ENCODE measurements at regions not wholly inside any gene's neighbourhood (a gene's known extent, or its start where the extent isn't known, plus 50 kb on each side); places are given as distances from the start of the nearest gene placed in this dataset.
A peak's percentile ranks its signal among the peaks of the same experiment; 100 is the strongest.

GRCh38 chrX:151796576-151796975 is 62.0 kb downstream of the CNGA2 start:
- Histone ChIP-seq H3K4me1 (ENCODE audit: control insufficient read depth, insufficient read depth, low read length) (no peaks in the 10 kb centered on the region), H3K36me3 (ENCODE audit: control insufficient read depth, insufficient read depth, low read length) (no peaks in the 10 kb centered on the region), H3K27ac (ENCODE audit: low read length) (no peak overlapping the region), H3K4me3 (ENCODE audit: low read length) (no peak overlapping the region), H3K27me3 (ENCODE audit: control insufficient read depth, insufficient read depth, low read length) (no peaks in the 10 kb centered on the region), H3K9me3 (ENCODE audit: control insufficient read depth, low read depth, low read length) (no peaks in the 10 kb centered on the region)
- WGBS (ENCODE audit: insufficient coverage, low lambda C conversion rate) = no CpG with 5 or more reads among the region's 3 CpGs
- DNase-seq = no peak

DNA sequence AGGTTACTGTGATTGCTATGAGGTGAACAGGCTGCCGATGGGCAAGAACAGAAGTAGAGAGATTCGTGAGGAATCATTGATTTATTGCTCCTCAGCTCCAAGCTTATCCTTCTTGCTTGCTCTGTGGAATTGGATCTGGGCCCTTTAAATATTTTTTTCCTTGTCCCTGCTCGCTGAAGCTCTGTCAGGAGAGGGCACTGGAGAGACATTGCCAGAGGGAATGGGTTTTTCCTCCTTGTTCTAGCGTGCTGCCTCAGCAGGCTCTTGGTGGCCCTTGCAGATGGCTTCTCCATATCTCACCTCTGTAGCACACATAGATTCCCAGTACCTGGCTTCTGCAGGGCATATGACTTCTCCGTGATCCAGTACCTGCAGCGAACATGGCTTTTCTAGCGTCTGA is 67.4 kb downstream of the CNGA2 start:
- H3K36me3 ChIP-seq (ENCODE audit: control insufficient read depth, insufficient read depth, low read length) = no peaks in the 10 kb centered on the region
- H3K27ac ChIP-seq (ENCODE audit: low read length) = no peak overlapping the region
- no peaks in the 10 kb centered on the region for H3K4me1 ChIP-seq (ENCODE audit: control insufficient read depth, insufficient read depth, low read length)
- no CpG with 5 or more reads among the region's 7 CpGs for WGBS (ENCODE audit: insufficient coverage, low lambda C conversion rate)
- H3K27me3 ChIP-seq (ENCODE audit: control insufficient read depth, insufficient read depth, low read length) = no peaks in the 10 kb centered on the region
- no peaks in the 10 kb centered on the region for H3K9me3 ChIP-seq (ENCODE audit: control insufficient read depth, low read depth, low read length)
- DNase-seq = no peak
- H3K4me3 ChIP-seq (ENCODE audit: low read length) = no peak overlapping the region

DNA sequence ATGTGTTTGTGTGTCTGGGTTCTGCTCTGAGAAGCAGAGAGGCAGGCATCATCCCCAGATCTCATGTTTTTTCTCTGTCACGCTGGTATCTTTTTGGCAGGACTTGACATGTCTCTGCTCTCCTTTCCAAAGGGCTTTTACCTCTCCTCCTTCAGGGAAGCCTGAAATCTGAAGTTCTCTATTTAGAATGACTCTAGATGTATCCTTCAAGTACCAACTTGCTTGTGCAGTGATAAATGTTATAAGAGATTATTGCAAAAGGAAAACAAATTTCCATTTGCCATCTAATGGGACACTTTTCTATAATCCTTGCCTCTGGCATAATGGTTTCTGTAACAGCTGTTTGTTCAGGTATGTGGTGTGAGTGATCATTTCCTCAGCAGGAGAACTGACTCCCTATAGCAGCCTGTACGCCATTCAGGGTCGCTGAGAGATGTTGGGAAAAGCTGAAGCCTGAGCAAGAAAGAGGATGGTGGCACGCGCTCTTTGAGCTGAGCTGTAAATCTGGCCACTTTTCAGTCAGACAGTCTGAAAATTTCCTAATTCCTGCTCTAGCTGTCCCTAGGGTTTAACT is 72.5 kb downstream of the CNGA2 start:
- no CpG with 5 or more reads among the region's 5 CpGs for whole genome bisulfite sequencing (ENCODE audit: insufficient coverage, low lambda C conversion rate)
- Histone ChIP-seq H3K27me3 (ENCODE audit: control insufficient read depth, insufficient read depth, low read length) (no peaks in the 10 kb centered on the region), H3K4me1 (ENCODE audit: control insufficient read depth, insufficient read depth, low read length) (no peaks in the 10 kb centered on the region), H3K4me3 (ENCODE audit: low read length) (no peak overlapping the region), H3K9me3 (ENCODE audit: control insufficient read depth, low read depth, low read length) (no peaks in the 10 kb centered on the region), H3K36me3 (ENCODE audit: control insufficient read depth, insufficient read depth, low read length) (no peaks in the 10 kb centered on the region), H3K27ac (ENCODE audit: low read length) (no peak overlapping the region)
- DNase-seq = no peak

DNA sequence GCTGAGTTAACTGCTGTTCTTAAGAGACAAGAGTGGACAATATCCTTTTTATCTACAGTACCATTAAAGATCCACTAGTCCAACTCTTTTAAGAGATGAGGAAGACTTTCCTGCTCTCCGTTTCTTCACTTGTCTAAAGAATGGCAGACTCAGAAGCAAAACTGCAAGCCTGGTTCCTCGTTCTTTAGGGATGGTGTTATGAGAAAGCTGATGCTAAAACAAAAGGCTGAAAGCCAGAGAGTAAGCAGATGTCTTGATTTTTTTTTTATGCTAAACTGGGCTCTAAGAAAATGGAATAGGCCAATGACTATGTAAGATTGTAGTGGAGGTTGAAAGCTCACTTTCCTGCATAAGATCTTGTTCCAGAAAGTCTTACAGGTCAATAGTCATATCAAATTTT is 78.1 kb downstream of the CNGA2 start:
- Histone ChIP-seq H3K27me3 (ENCODE audit: control insufficient read depth, insufficient read depth, low read length) (no peaks in the 10 kb centered on the region), H3K4me1 (ENCODE audit: control insufficient read depth, insufficient read depth, low read length) (no peaks in the 10 kb centered on the region), H3K4me3 (ENCODE audit: low read length) (no peak overlapping the region), H3K36me3 (ENCODE audit: control insufficient read depth, insufficient read depth, low read length) (no peaks in the 10 kb centered on the region), H3K27ac (ENCODE audit: low read length) (no peak overlapping the region), H3K9me3 (ENCODE audit: control insufficient read depth, low read depth, low read length) (no peaks in the 10 kb centered on the region)
- no peak for DNase-seq
- WGBS (ENCODE audit: insufficient coverage, low lambda C conversion rate) = no CpG with 5 or more reads among the region's 2 CpGs

GRCh38 chrX:151814767-151815166 is 80.2 kb downstream of the CNGA2 start:
- Histone ChIP-seq H3K27me3 (ENCODE audit: control insufficient read depth, insufficient read depth, low read length) (no peaks in the 10 kb centered on the region), H3K4me1 (ENCODE audit: control insufficient read depth, insufficient read depth, low read length) (no peaks in the 10 kb centered on the region), H3K36me3 (ENCODE audit: control insufficient read depth, insufficient read depth, low read length) (no peaks in the 10 kb centered on the region), H3K4me3 (ENCODE audit: low read length) (no peak overlapping the region), H3K27ac (ENCODE audit: low read length) (no peak overlapping the region), H3K9me3 (ENCODE audit: control insufficient read depth, low read depth, low read length) (no peaks in the 10 kb centered on the region)
- DNase-seq = no peak
- no CpG with 5 or more reads among the region's 1 CpG for WGBS (ENCODE audit: insufficient coverage, low lambda C conversion rate)

GRCh38 chrX:151815398-151815797 is 80.9 kb downstream of the CNGA2 start:
- DNase-seq = no peak
- no peaks in the 10 kb centered on the region for H3K9me3 ChIP-seq (ENCODE audit: control insufficient read depth, low read depth, low read length)
- no peak overlapping the region for H3K27ac ChIP-seq (ENCODE audit: low read length)
- H3K4me3 ChIP-seq (ENCODE audit: low read length) = no peak overlapping the region
- no CpG with 5 or more reads among the region's 2 CpGs for WGBS (ENCODE audit: insufficient coverage, low lambda C conversion rate)
- no peaks in the 10 kb centered on the region for H3K36me3 ChIP-seq (ENCODE audit: control insufficient read depth, insufficient read depth, low read length)
- no peaks in the 10 kb centered on the region for H3K4me1 ChIP-seq (ENCODE audit: control insufficient read depth, insufficient read depth, low read length)
- no peaks in the 10 kb centered on the region for H3K27me3 ChIP-seq (ENCODE audit: control insufficient read depth, insufficient read depth, low read length)

DNA sequence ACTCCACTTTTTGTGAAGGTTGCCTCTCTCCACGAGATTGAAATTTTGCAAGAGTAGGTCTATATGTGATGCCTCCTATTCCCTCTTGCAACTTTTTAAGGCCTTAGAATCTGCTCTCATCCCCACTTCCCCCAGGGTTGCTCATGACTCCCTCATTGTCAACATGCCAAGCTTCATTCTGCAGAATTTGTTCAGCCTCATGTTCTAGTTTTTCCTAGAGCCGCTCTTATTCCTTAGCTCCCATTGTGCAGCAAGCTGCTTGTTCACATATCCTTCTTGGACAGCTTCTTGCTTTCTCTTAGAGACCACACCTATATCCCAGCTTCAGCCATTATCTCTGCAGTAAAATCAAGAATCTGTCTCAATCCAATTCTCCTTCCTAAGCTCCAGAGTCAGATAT is 82.4 kb downstream of the CNGA2 start:
- H3K9me3 ChIP-seq (ENCODE audit: control insufficient read depth, low read depth, low read length) = no peaks in the 10 kb centered on the region
- H3K27me3 ChIP-seq (ENCODE audit: control insufficient read depth, insufficient read depth, low read length) = no peaks in the 10 kb centered on the region
- H3K4me1 ChIP-seq (ENCODE audit: control insufficient read depth, insufficient read depth, low read length) = no peaks in the 10 kb centered on the region
- H3K36me3 ChIP-seq (ENCODE audit: control insufficient read depth, insufficient read depth, low read length) = no peaks in the 10 kb centered on the region
- H3K4me3 ChIP-seq (ENCODE audit: low read length) = no peak overlapping the region
- no peak for DNase-seq
- no CpG with 5 or more reads among the region's 2 CpGs for WGBS (ENCODE audit: insufficient coverage, low lambda C conversion rate)
- H3K27ac ChIP-seq (ENCODE audit: low read length) = no peak overlapping the region

- Histone ChIP-seq H3K9me3 (ENCODE audit: control insufficient read depth, low read depth, low read length) (no peaks in the 10 kb centered on the region), H3K27me3 (ENCODE audit: control insufficient read depth, insufficient read depth, low read length) (no peaks in the 10 kb centered on the region), H3K36me3 (ENCODE audit: control insufficient read depth, insufficient read depth, low read length) (no peaks in the 10 kb centered on the region), H3K4me1 (ENCODE audit: control insufficient read depth, insufficient read depth, low read length) (no peaks in the 10 kb centered on the region), H3K4me3 (ENCODE audit: low read length) (no peak overlapping the region), H3K27ac (ENCODE audit: low read length) (no peak overlapping the region)
- no CpG with 5 or more reads among the region's 2 CpGs for WGBS (ENCODE audit: insufficient coverage, low lambda C conversion rate)
- DNase-seq = no peak
Measured at GRCh38 chrX:151818828-151819227, 84.3 kb downstream of the CNGA2 start.

DNA sequence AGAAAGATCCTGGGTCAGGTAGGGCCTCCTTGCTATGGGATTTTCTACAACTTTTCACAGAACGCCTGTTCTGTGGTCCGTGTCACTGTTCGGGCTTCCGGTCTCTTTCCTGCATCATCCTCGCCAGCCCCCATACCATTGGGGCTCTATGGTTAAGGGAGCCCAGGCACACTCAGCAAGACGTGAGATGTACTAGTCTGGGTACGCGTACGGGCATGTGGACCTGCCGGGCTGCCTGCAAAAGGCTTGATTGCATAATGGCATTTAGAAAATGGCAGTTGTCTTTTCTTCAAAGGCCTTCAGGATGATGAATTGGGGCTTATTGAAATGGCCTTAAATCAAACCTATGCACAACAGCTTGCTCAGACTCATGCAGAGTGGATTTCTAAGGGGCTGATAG is 86.7 kb downstream of the CNGA2 start:
- Histone ChIP-seq H3K4me1 (ENCODE audit: control insufficient read depth, insufficient read depth, low read length) (no peaks in the 10 kb centered on the region), H3K27me3 (ENCODE audit: control insufficient read depth, insufficient read depth, low read length) (no peaks in the 10 kb centered on the region), H3K27ac (ENCODE audit: low read length) (no peak overlapping the region), H3K4me3 (ENCODE audit: low read length) (no peak overlapping the region), H3K36me3 (ENCODE audit: control insufficient read depth, insufficient read depth, low read length) (no peaks in the 10 kb centered on the region), H3K9me3 (ENCODE audit: control insufficient read depth, low read depth, low read length) (no peaks in the 10 kb centered on the region)
- no CpG with 5 or more reads among the region's 10 CpGs for WGBS (ENCODE audit: insufficient coverage, low lambda C conversion rate)
- DNase-seq = no peak

- DNase-seq = no peak
- WGBS (ENCODE audit: insufficient coverage, low lambda C conversion rate) = no CpG with 5 or more reads among the region's 3 CpGs
- Histone ChIP-seq H3K9me3 (ENCODE audit: control insufficient read depth, low read depth, low read length) (no peaks in the 10 kb centered on the region), H3K4me1 (ENCODE audit: control insufficient read depth, insufficient read depth, low read length) (no peaks in the 10 kb centered on the region), H3K4me3 (ENCODE audit: low read length) (no peak overlapping the region), H3K36me3 (ENCODE audit: control insufficient read depth, insufficient read depth, low read length) (no peaks in the 10 kb centered on the region), H3K27ac (ENCODE audit: low read length) (no peak overlapping the region), H3K27me3 (ENCODE audit: control insufficient read depth, insufficient read depth, low read length) (no peaks in the 10 kb centered on the region)
Measured at GRCh38 chrX:151825007-151825406, 87.7 kb upstream of the MAGEA4 start.

GRCh38 chrX:151825925-151826485 is 86.7 kb upstream of the MAGEA4 start:
- Histone ChIP-seq H3K36me3 (ENCODE audit: control insufficient read depth, insufficient read depth, low read length) (no peaks in the 10 kb centered on the region), H3K4me3 (ENCODE audit: low read length) (no peak overlapping the region), H3K27me3 (ENCODE audit: control insufficient read depth, insufficient read depth, low read length) (no peaks in the 10 kb centered on the region), H3K4me1 (ENCODE audit: control insufficient read depth, insufficient read depth, low read length) (no peaks in the 10 kb centered on the region), H3K9me3 (ENCODE audit: control insufficient read depth, low read depth, low read length) (no peaks in the 10 kb centered on the region), H3K27ac (ENCODE audit: low read length) (no peak overlapping the region)
- WGBS (ENCODE audit: insufficient coverage, low lambda C conversion rate) = no CpG with 5 or more reads among the region's 4 CpGs
- DNase-seq = peak in 1 of 2 donors; percentile 1

Measured in large intestine (tissue), 3 donors.